Gastroesophageal sphincter (tissue), 4 donors: ENCODE measurements at regions not wholly inside any gene's neighbourhood (a gene's known extent, or its start where the extent isn't known, plus 50 kb on each side); places are given as distances from the start of the nearest gene placed in this dataset.

ENCODE experiments used
- ATAC-seq: fragments of 150-250 bp; one replicate; pipeline ENCODE4 v1.9.1; 2016; ENCODE audit warnings: mild to moderate bottlenecking, moderate library complexity
- H3K27ac ChIP-seq, 4 donors: fragments of 200-600 bp; sonication (generic) in 3 of 4; 1 replicate in 3 of 4; 2 replicates in 1 of 4; pipeline ENCODE4 v1.5.1; 2016 to 2019
- H3K27me3 ChIP-seq: fragments of 200-600 bp; sonication (generic); one replicate; pipeline ENCODE4 v1.5.1; 2019
- H3K36me3 ChIP-seq, 2 donors: fragments of 200-600 bp; sonication (generic); one replicate each; pipeline ENCODE4 v1.5.1; 2019; ENCODE audit warnings: control low read depth in 1 of 2
- H3K4me1 ChIP-seq, 3 donors: fragments of 200-600 bp; sonication (generic); 1 replicate in 2 of 3; 2 replicates in 1 of 3; pipeline ENCODE4 v1.5.1; 2016 to 2019; ENCODE audit warnings: control low read depth in 2 of 3
- H3K4me3 ChIP-seq, 2 donors: fragments of 200-600 bp; sonication (generic); one replicate each; pipeline ENCODE4 v1.5.1; 2019; ENCODE audit warnings: mild to moderate bottlenecking in 1 of 2, moderate library complexity in 1 of 2
- H3K9me3 ChIP-seq, 3 donors: fragments of 200-600 bp; sonication (generic); one replicate each; pipeline ENCODE4 v1.5.1; 2017 to 2019; ENCODE audit warnings: control low read depth in 2 of 3
- CTCF ChIP-seq, 4 experiments: fragments of 200-600 bp in 2 of 4; fragments of 450-650 bp in 2 of 4; sonication (generic) in 1 of 4; IDR thresholded peaks; one replicate each; pipeline ENCODE4 v1.5.1; 2017 to 2019; ENCODE audit warnings: antibody characterized with exemption in 4 of 4, mild to moderate bottlenecking in 2 of 4, moderate library complexity in 2 of 4
- EP300 ChIP-seq: sonication (generic); formaldehyde crosslinking; IDR thresholded peaks from one replicate; pipeline ENCODE4 v1.6.1; 2017; ENCODE audit warnings: antibody characterized with exemption, mild to moderate bottlenecking
- POLR2A ChIP-seq, 2 donors: fragments of 450-650 bp; IDR thresholded peaks; one replicate each; pipeline ENCODE4 v1.6.1; 2017; ENCODE audit warnings: antibody characterized with exemption in 2 of 2, mild to moderate bottlenecking in 2 of 2, moderate library complexity in 1 of 2
- POLR2AphosphoS5 ChIP-seq: sonication (generic); formaldehyde crosslinking; IDR thresholded peaks from one replicate; pipeline ENCODE4 v1.6.1; 2017; ENCODE audit warnings: antibody characterized with exemption
- WGBS, 2 donors: methylation state at CpG; one replicate each; pipeline ENCODE4 v1.1.5; 2018; ENCODE audit warnings: low coverage in 1 of 2; 5-methylcytosine and 5-hydroxymethylcytosine counted together

GRCh38 chr15:39084674-39085530, 496.0 kb upstream of the THBS1 start:
- peak overlapping the region; percentile 57 to 72 (median 70) for H3K27ac ChIP-seq
- 19 to 29% methylated on average over 11 to 12 of the region's 12 CpGs for WGBS, 2 donors
- ATAC-seq = peak; percentile 61
- TF ChIP-seq EP300 (no peak), POLR2AphosphoS5 (peak; percentile 80)
- H3K4me3 ChIP-seq = no peak overlapping the region
- H3K4me1 ChIP-seq = peaks cover 0 to 24% (median 6%) of the 10 kb centered on the region in 3 donors
- no peaks in the 10 kb centered on the region for H3K9me3 ChIP-seq
- no peaks in the 10 kb centered on the region for H3K27me3 ChIP-seq
- H3K36me3 ChIP-seq = no peaks in the 10 kb centered on the region

GRCh38 chr15:39086641-39087040, 494.2 kb upstream of the THBS1 start:
- no peaks in the 10 kb centered on the region for H3K27me3 ChIP-seq
- H3K9me3 ChIP-seq = no peaks in the 10 kb centered on the region
- no peak for ATAC-seq
- H3K4me1 ChIP-seq = peaks cover 0 to 24% (median 6%) of the 10 kb centered on the region in 3 donors
- no peak overlapping the region for H3K27ac ChIP-seq
- 62 to 84% methylated on average over 5 of the region's 5 CpGs for WGBS, 2 donors
- H3K36me3 ChIP-seq = no peaks in the 10 kb centered on the region
- no peak for TF ChIP-seq EP300
- TF ChIP-seq POLR2A (IDR thresholded peaks at IDR 0.05) = no peak
- no peak for TF ChIP-seq CTCF (IDR thresholded peaks at IDR 0.05)
- no peak for TF ChIP-seq POLR2AphosphoS5
- no peak overlapping the region for H3K4me3 ChIP-seq

GRCh38 chr15:39088156-39088555, 492.7 kb upstream of the THBS1 start:
- H3K36me3 ChIP-seq = no peaks in the 10 kb centered on the region
- H3K4me1 ChIP-seq = peaks cover 0 to 24% (median 6%) of the 10 kb centered on the region in 3 donors
- no peak overlapping the region for H3K4me3 ChIP-seq
- no peak for TF ChIP-seq CTCF (IDR thresholded peaks at IDR 0.05)
- TF ChIP-seq EP300 = no peak
- no peak for TF ChIP-seq POLR2A (IDR thresholded peaks at IDR 0.05)
- no peak for TF ChIP-seq POLR2AphosphoS5
- no peaks in the 10 kb centered on the region for H3K9me3 ChIP-seq
- ATAC-seq = no peak
- H3K27ac ChIP-seq = no peak overlapping the region
- WGBS, 2 donors = 20% methylated on average over 1 of the region's 1 CpG
- no peaks in the 10 kb centered on the region for H3K27me3 ChIP-seq

GRCh38 chr15:39092354-39092753, 488.5 kb upstream of the THBS1 start:
- Histone ChIP-seq H3K9me3 (no peaks in the 10 kb centered on the region), H3K27ac (no peak overlapping the region), H3K27me3 (no peaks in the 10 kb centered on the region), H3K4me3 (no peak overlapping the region), H3K4me1 (peaks cover 0 to 15% (median 0%) of the 10 kb centered on the region in 3 donors), H3K36me3 (no peaks in the 10 kb centered on the region)
- TF ChIP-seq EP300 (no peak), POLR2A (IDR thresholded peaks at IDR 0.05) (no peak), POLR2AphosphoS5 (no peak), CTCF (IDR thresholded peaks at IDR 0.05) (no peak)
- ATAC-seq = no peak
- WGBS, 2 donors = no CpG with 5 or more reads among the region's 4 CpGs

GRCh38 chr15:39092761-39093160, 488.1 kb upstream of the THBS1 start:
- TF ChIP-seq CTCF (IDR thresholded peaks at IDR 0.05) (no peak), POLR2AphosphoS5 (no peak), EP300 (no peak), POLR2A (IDR thresholded peaks at IDR 0.05) (no peak)
- no peak for ATAC-seq
- Histone ChIP-seq H3K27ac (no peak overlapping the region), H3K9me3 (no peaks in the 10 kb centered on the region), H3K36me3 (no peaks in the 10 kb centered on the region), H3K4me3 (no peak overlapping the region), H3K4me1 (peaks cover 0 to 15% (median 0%) of the 10 kb centered on the region in 3 donors), H3K27me3 (no peaks in the 10 kb centered on the region)
- no CpG with 5 or more reads among the region's 2 CpGs for WGBS, 2 donors
